Activated T-cell treated with anti-CD3 and anti-CD28 coated beads, Interleukin-2, amount 50 U/mL, for 24 hours (primary cell): ENCODE measurements at regions not wholly inside any gene's neighbourhood (a gene's known extent, or its start where the extent isn't known, plus 50 kb on each side); places are given as distances from the start of the nearest gene placed in this dataset.

Experiments used
- DNase-seq: peaks from one replicate; pipeline ENCODE4 v3.0.0-alpha.2; 2020
- H3K27ac Mint-ChIP-seq: 2 replicates; pipeline ENCODE4 v1.8.0; 2020; ENCODE audit warnings: mild to moderate bottlenecking, mixed read lengths
- H3K27me3 Mint-ChIP-seq: 2 replicates; pipeline ENCODE4 v1.8.0; 2020; ENCODE audit warnings: mixed read lengths
- H3K36me3 Mint-ChIP-seq: 2 replicates; pipeline ENCODE4 v1.8.0; 2020; ENCODE audit warnings: low read depth, mixed read lengths
- H3K4me1 Mint-ChIP-seq: 2 replicates; pipeline ENCODE4 v1.8.0; 2020; ENCODE audit warnings: low read depth, mixed read lengths
- H3K4me3 Mint-ChIP-seq: 2 replicates; pipeline ENCODE4 v1.8.0; 2020; ENCODE audit warnings: mild to moderate bottlenecking, moderate library complexity, mixed read lengths
- H3K9me3 Mint-ChIP-seq: 2 replicates; pipeline ENCODE4 v1.8.0; 2020; ENCODE audit warnings: mixed read lengths

DNA sequence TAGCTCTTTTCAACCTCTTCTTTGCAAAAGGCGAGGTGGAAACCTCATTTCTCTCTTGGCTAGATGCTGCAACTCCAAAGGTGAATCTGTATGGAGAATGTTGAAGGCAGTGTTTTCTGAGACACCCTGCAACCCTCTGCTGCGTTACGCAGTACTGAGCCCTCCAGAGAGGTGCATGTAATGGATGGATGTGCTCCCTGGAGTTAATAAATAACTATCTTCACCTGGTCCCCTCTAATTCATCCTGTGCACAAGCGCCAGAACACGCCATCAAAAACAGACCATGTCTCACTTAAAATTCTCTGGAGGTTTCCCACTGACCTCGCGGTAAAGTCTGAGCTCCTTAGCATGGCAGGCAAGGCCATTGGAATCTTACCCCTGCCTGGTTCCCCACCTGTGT, 234.4 kb upstream of the PWP1 start:
- H3K27ac Mint-ChIP-seq: no peak overlapping the region
- no peak for DNase-seq

DNA sequence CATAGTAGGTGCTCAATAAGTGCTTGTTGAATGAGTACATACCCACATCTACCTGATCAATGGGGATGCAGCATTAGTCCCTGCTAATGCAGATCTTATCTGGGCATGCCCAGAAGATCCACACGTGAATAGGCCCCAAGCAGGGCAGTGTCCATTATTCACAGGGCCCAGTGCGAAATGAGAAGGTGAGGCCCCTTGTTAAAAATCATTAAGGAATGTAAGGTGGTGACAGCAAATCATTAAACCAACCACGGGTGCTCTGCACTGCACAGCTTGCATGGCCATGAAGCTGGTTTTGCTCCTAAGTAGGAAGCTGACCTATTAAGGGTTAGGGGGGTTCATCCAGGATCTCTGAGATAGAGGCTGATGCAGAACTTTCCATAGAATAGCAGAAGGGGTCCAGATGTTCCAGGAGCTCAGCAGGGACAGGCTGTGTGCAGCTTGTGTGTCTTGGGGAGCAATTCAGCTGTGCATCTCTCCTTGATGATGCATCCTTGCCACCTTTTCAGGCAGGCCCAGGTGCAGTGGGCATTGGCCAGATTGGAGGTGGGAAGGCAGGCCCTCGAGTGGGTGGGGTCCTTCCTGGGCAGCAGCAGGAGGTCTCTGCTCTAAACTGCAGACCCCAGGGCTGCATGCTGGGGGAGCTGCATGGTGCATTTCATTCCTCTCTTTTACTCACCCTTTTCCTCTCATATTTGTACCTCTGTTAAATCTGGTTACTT, 231.3 kb upstream of the PWP1 start:
- peaks cover 3% of the 10 kb centered on the region for H3K36me3 Mint-ChIP-seq
- H3K4me1 Mint-ChIP-seq: peaks cover 6% of the 10 kb centered on the region
- no peak for DNase-seq
- H3K27ac Mint-ChIP-seq: no peak overlapping the region
- no peaks in the 10 kb centered on the region for H3K27me3 Mint-ChIP-seq
- H3K9me3 Mint-ChIP-seq: peaks cover 5% of the 10 kb centered on the region
- H3K4me3 Mint-ChIP-seq: no peak overlapping the region

More for the DNA sequence above, 234.4 kb upstream of the PWP1 start:
- peaks cover 5% of the 10 kb centered on the region for H3K9me3 Mint-ChIP-seq
- H3K4me1 Mint-ChIP-seq: peaks cover 8% of the 10 kb centered on the region
- H3K36me3 Mint-ChIP-seq: peaks cover 3% of the 10 kb centered on the region
- H3K27me3 Mint-ChIP-seq: no peaks in the 10 kb centered on the region
- H3K4me3 Mint-ChIP-seq: no peak overlapping the region

DNA sequence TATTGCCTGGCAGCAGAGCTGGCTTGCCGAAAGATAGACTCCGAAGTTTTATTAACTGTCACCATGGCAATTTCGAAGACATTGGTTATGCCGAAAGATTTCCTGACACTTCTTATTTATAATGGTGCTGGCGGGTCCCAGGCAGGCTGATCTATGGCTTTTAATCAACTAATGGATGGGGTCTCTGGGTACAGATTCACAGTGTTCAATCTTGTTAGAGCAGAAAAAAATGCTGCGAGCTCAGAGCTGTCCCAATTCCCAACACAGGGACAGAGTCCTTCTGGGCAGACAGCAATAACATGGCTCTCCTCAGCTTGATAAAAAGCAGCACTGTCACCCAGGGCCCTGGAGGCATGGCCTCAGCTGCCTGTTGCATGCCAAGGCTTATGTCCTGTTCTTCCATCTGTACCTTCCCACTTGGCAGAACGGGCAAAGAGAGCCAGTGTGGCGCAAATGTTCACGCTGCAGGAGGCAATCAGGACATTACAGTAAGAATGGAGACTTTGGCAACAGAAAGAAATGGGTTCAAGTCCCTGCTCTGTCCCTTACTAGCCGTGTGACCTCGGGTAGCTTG, 228.2 kb upstream of the PWP1 start:
- Mint-ChIP-seq H3K36me3 (peaks cover 3% of the 10 kb centered on the region), H3K4me3 (no peak overlapping the region), H3K27ac (no peak overlapping the region), H3K9me3 (peaks cover 3% of the 10 kb centered on the region), H3K27me3 (no peaks in the 10 kb centered on the region), H3K4me1 (peaks cover 13% of the 10 kb centered on the region)
- no peak for DNase-seq

DNA sequence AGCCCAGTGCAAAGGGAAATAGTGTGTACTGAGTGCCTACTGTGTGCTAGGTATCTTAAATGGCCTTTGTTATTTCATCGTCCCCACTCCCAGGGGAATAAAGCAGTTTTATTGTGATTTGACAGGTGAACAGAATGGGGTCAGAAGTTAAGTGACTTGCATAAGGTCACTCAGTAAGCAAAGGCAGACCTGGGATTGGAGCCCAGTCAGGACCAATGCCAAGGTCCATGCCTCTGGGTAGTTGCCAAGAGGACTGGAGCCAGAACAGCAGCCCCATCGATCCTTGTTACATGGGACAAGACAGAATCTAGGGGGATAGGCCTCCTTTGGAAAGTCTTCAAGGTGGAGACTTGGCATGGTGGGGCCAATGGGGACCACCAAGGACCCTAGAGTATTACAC, 227.4 kb upstream of the PWP1 start:
- Mint-ChIP-seq H3K36me3 (no peaks in the 10 kb centered on the region), H3K27me3 (no peaks in the 10 kb centered on the region), H3K4me1 (peaks cover 13% of the 10 kb centered on the region), H3K9me3 (no peaks in the 10 kb centered on the region), H3K4me3 (no peak overlapping the region), H3K27ac (no peak overlapping the region)
- DNase-seq: no peak

DNA sequence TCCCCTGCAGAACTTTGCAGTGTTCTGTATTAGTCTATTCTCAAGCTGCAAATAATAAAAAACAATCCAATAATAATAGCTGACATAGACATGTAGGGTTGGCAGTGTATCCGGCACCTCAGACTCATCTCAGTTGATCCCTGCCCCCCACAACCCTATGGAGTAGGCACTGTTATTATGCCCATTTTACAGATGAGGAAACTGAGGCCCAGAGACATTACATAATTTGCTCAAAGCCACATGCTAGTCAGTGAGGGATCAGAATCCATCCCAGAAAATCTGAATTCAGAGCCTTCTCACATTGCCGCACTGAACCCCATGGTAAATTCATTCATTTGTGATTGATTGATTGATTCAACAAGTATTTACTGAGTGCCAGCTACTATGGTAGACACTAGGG, 226.6 kb upstream of the PWP1 start:
- Mint-ChIP-seq H3K27me3 (no peaks in the 10 kb centered on the region), H3K9me3 (no peaks in the 10 kb centered on the region), H3K4me1 (peaks cover 11% of the 10 kb centered on the region), H3K27ac (no peak overlapping the region), H3K36me3 (no peaks in the 10 kb centered on the region), H3K4me3 (no peak overlapping the region)
- DNase-seq: no peak

DNA sequence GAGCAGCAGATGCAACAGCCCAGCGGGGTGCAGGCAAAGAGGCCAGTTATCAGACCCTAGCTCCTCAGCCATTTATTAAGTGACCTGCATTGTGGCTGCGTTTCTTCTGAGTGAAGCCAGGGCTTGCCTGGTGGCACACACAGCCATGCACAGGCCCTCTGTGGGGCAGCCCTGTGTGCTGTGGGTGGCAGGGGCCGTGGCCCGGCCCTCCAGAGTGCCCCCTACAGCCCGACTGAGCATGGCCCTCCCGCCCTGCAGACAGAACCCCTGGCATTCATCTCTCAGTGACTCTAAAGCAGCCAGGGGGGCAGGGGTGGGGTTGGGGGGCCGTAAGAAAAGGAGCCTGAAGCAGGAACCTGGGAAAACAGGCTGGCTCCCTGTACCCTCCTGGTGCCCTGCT, 226.0 kb upstream of the PWP1 start:
- Mint-ChIP-seq H3K36me3 (no peaks in the 10 kb centered on the region), H3K4me1 (peaks cover 13% of the 10 kb centered on the region), H3K9me3 (no peaks in the 10 kb centered on the region), H3K27ac (no peak overlapping the region), H3K27me3 (no peaks in the 10 kb centered on the region), H3K4me3 (no peak overlapping the region)
- DNase-seq: no peak

DNA sequence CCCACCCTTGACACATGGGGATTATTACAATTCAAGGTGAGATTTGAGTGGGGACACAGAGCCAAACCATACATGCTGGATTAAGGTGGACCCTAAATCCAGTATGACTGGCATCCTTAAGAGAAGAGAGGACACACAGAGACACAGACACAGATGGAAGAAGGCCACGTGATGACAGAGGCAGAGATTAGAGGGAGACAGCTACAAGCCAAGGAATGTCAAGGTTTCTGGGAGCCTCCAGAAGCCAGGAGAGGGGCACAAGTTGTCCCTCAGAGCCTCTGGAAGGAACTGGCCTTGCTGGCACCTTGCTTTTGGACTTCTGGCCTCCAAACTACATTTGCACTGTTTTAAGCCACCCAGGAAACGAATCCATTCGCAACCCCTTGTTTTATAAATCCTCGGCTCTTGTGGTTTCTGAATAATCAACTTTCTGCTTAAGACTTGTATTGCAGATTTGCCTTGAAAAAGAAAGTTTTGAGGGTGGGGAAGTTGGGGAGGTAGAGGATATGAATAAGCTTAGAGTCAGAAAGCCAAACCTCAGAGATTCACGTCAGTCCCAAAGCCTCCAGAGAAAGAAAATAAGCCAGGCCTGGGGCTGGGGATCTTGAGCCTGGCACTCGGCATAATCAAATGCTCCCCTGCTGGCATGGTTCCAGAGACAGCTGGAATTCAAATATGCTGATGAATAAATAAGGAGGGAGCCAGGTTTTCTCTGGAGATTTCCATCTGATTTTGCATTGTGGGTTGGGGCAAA, 224.2 kb upstream of the PWP1 start:
- Mint-ChIP-seq H3K9me3 (no peaks in the 10 kb centered on the region), H3K27ac (no peak overlapping the region), H3K4me1 (peaks cover 21% of the 10 kb centered on the region), H3K4me3 (no peak overlapping the region), H3K27me3 (no peaks in the 10 kb centered on the region), H3K36me3 (no peaks in the 10 kb centered on the region)
- no peak for DNase-seq

DNA sequence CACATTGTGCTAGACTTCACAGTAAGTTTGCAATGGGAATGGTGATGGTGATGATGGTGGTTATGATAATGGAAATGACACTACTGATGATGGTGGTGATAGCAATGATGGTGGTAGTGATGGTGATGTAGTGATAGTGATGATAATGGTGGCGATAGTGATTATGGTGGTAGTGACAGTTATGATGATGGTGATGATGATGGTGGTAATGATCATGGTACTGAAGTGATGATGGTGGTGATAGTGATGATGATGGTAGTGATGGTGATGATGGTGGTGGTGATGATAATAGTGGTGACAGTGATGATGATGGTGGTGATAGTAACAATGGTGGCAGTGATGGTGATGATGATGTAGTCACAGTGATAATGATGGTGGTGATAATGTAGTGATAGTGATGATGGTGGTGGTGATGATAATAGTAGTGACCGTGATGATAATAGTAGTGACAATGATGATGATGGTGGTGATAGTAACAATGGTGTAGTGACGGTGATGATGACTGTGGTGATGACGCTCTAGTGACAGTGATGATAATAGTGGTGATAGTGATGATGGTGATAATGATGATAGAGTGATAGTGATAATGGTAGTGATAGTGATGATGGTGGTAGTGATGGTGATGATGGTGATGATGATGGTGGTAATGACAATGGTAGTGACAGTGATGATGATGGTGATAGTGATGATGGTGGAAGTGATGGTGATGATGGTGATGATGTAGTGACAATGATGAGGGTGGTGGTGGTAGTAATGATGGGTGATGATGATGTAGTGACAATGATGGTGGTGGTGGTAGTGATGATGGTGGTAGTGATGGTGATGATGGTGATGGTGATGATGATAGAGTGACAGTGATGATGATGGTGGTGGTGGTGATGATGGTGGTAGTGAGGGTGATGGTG, 222.9 kb upstream of the PWP1 start:
- Mint-ChIP-seq H3K27ac (no peak overlapping the region), H3K4me1 (peaks cover 26% of the 10 kb centered on the region), H3K9me3 (no peaks in the 10 kb centered on the region), H3K36me3 (no peaks in the 10 kb centered on the region), H3K4me3 (no peak overlapping the region), H3K27me3 (no peaks in the 10 kb centered on the region)
- no peak for DNase-seq

DNA sequence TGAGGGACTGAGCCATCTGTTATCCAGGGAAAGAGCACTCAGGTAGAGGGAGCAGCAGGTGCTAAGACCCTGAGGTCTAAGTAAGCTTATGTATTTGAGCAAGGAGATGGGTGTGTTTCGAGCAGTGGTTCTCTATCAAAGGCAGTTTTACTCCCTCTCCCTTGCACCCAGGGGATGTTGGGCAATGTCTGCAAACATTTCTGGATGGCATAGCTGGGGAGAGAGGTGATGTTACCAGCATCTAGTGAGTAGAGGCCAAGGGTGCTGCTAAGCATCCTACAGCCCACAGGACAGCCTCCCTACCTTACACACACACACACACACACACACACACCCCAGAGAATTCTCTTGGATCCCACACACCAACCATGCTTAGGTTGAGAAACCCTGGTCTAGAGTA, 221.0 kb upstream of the PWP1 start:
- DNase-seq: no peak
- no peaks in the 10 kb centered on the region for H3K36me3 Mint-ChIP-seq
- H3K4me1 Mint-ChIP-seq: peaks cover 40% of the 10 kb centered on the region
- no peaks in the 10 kb centered on the region for H3K27me3 Mint-ChIP-seq
- no peak overlapping the region for H3K4me3 Mint-ChIP-seq
- no peaks in the 10 kb centered on the region for H3K9me3 Mint-ChIP-seq
- no peak overlapping the region for H3K27ac Mint-ChIP-seq

DNA sequence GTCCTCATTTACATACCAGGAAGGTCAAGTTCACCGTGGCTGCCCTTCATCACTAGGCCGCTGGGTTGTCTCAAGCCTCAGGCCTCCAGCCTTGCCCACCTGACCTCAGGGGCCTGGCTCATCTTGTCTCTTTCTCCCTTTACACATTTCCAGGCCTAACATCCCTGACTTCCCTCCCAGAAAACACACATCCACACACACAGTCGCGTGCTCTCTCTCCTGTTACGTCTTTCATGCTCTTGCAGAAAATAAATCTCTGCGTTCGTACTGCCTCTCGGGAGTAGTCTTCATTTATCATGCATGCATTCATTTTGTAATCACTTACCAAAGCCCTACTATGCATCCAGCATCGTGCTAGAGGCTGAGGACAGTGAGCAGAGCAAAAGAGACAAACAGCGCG, 220.0 kb upstream of the PWP1 start:
- Mint-ChIP-seq H3K4me3 (no peak overlapping the region), H3K27me3 (no peaks in the 10 kb centered on the region), H3K4me1 (peaks cover 40% of the 10 kb centered on the region), H3K27ac (no peak overlapping the region), H3K9me3 (no peaks in the 10 kb centered on the region), H3K36me3 (no peaks in the 10 kb centered on the region)
- DNase-seq: no peak

DNA sequence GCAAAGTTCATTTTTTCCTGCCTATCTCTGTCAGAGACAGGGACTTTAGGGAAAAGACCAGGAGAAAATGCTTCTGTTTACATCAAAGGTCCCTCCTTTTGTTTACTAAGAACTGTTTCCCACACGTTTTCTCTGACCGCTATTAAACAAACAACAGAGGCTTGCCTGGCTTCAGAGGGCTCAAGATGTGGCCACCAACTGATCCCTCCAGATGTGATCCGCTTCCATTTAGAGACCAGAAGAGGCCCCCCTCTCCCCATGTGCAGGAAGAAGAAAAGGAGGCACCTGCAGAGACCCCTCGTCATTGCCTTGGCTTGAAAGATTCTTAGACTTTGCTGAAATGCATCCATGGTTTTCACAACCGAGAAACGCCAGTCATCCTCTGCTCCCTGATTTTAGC, 217.9 kb upstream of the PWP1 start:
- Mint-ChIP-seq H3K27me3 (no peaks in the 10 kb centered on the region), H3K27ac (no peak overlapping the region), H3K36me3 (no peaks in the 10 kb centered on the region), H3K9me3 (no peaks in the 10 kb centered on the region), H3K4me3 (no peak overlapping the region), H3K4me1 (peaks cover 31% of the 10 kb centered on the region)
- DNase-seq: no peak

DNA sequence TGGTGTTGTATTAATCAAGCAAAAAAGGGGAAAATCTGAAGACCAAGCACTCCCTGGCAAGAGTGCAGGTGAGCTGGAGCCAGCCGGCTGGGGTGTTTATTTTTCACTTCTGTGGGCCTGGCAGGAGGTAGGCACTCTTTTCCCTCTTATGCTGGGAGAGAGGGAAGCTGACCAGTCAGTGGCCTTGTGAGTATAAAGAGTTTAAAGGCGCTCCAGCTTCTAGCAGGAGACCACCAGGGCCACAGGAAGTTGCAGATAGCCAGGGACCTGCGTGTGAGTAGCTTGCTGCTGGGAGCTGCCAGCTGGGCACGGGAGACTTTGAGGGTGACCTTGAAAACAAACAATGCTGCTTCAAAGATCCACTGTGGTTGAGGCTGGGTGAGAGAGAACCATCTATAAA, 217.4 kb upstream of the PWP1 start:
- Mint-ChIP-seq H3K36me3 (no peaks in the 10 kb centered on the region), H3K4me3 (no peak overlapping the region), H3K4me1 (peaks cover 35% of the 10 kb centered on the region)

DNA sequence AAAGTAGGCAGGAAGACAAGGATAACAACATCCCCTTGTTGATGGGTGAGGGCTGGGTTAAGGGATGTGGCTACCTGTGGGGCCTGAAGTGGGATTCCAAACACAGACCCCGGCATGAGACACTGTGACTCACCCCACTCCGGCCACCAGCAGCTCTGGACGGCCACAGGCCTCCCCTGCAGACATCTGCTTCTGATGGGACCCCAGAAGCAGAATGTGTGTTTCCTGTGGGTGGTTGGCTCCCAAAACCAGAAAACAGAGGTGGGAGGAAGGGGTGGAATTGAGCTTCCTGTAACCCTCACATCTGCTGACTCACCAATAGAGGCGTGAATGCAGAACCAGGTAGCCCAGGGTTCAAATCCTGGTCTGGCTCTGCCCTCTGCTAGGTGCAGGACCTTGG, 216.6 kb upstream of the PWP1 start:
- no peak for DNase-seq
- Mint-ChIP-seq H3K27me3 (no peaks in the 10 kb centered on the region), H3K4me3 (no peak overlapping the region), H3K4me1 (peaks cover 37% of the 10 kb centered on the region), H3K9me3 (no peaks in the 10 kb centered on the region), H3K36me3 (no peaks in the 10 kb centered on the region), H3K27ac (no peak overlapping the region)

More for the DNA sequence above, 217.4 kb upstream of the PWP1 start:
- H3K27me3 Mint-ChIP-seq: no peaks in the 10 kb centered on the region
- no peak for DNase-seq
- no peaks in the 10 kb centered on the region for H3K9me3 Mint-ChIP-seq
- no peak overlapping the region for H3K27ac Mint-ChIP-seq

DNA sequence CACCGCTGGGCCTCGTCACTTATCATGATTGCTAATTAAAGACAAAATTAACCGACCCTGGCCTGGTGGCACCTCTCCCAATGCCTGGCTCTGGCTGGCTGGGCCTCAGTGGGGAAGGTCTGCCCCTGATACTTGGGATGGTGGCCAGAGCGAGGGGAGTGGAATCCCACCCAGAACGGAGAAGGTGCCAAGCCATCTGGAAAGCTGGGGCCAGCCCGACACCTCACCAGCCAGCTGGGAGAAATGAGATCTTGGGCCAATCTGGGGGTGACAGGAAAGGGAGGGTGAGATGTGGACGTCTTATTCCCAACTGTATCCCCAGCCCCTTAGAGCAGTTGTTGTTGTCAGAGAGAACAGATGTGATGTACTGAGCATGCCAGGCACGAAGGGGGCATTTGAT, 215.0 kb upstream of the PWP1 start:
- Mint-ChIP-seq H3K4me3 (no peak overlapping the region), H3K4me1 (peaks cover 49% of the 10 kb centered on the region), H3K36me3 (no peaks in the 10 kb centered on the region), H3K27ac (no peak overlapping the region), H3K27me3 (no peaks in the 10 kb centered on the region), H3K9me3 (no peaks in the 10 kb centered on the region)
- no peak for DNase-seq
